ENCODE measurements at regions not wholly inside any gene's neighbourhood (a gene's known extent, or its start where the extent isn't known, plus 50 kb on each side); places are given as distances from the start of the nearest gene placed in this dataset.
"Not testable (repeated sequence)": the region's sequence is repeated elsewhere in the genome, so short reads cannot be mapped to it uniquely, and the experiment has no call there.

GRCh38 chr19:13712767-13713201, 51.5 kb upstream of the MRI1 start:
- DNase-seq (ENCODE audit: low spot score) = no peak

GRCh38 chr19:13707915-13708314, 56.4 kb upstream of the MRI1 start:
- no peak for DNase-seq (ENCODE audit: low spot score)

GRCh38 chr19:13705928-13706447, 58.3 kb upstream of the MRI1 start:
- no peak for DNase-seq (ENCODE audit: low spot score)

GRCh38 chr19:13705201-13705600, 59.1 kb upstream of the MRI1 start:
- no peak for DNase-seq (ENCODE audit: low spot score)

GRCh38 chr19:13701624-13702023, 62.7 kb upstream of the MRI1 start:
- no peak for DNase-seq (ENCODE audit: low spot score)

- DNase-seq (ENCODE audit: low spot score) = no peak
Measured at GRCh38 chr19:13700621-13701020, 63.7 kb upstream of the MRI1 start.

GRCh38 chr19:13699786-13700185, 64.5 kb upstream of the MRI1 start:
- no peak for DNase-seq (ENCODE audit: low spot score)

GRCh38 chr19:13696839-13697238, 67.5 kb upstream of the MRI1 start:
- DNase-seq (ENCODE audit: low spot score) = no peak

- DNase-seq (ENCODE audit: low spot score) = no peak
Measured at GRCh38 chr19:13693889-13694288, 70.4 kb upstream of the MRI1 start.

- peak; percentile 63 for DNase-seq (ENCODE audit: low spot score)
Measured at GRCh38 chr19:13691569-13692435, 72.5 kb upstream of the MRI1 start.

GRCh38 chr19:13689085-13689484, 75.2 kb upstream of the MRI1 start:
- peak; percentile 48 for DNase-seq (ENCODE audit: low spot score)

GRCh38 chr19:13684021-13684420, 80.3 kb upstream of the MRI1 start:
- no peak for DNase-seq (ENCODE audit: low spot score)

- no peak for DNase-seq (ENCODE audit: low spot score)
Measured at GRCh38 chr19:13681509-13681908, 82.8 kb upstream of the MRI1 start.

GRCh38 chr19:13680708-13681360, 83.5 kb upstream of the MRI1 start:
- not testable (repeated sequence) for DNase-seq (ENCODE audit: low spot score)

GRCh38 chr19:13676967-13677366, 87.4 kb upstream of the MRI1 start:
- not testable (repeated sequence) for DNase-seq (ENCODE audit: low spot score)

- not testable (repeated sequence) for DNase-seq (ENCODE audit: low spot score)
Measured at GRCh38 chr19:13672480-13673175, 91.7 kb upstream of the MRI1 start.

GRCh38 chr19:13670846-13671245, 93.5 kb upstream of the MRI1 start:
- DNase-seq (ENCODE audit: low spot score) = no peak

GRCh38 chr19:13669780-13670355, 94.5 kb upstream of the MRI1 start:
- DNase-seq (ENCODE audit: low spot score) = no peak

GRCh38 chr19:13668964-13669363, 95.4 kb upstream of the MRI1 start:
- no peak for DNase-seq (ENCODE audit: low spot score)

GRCh38 chr19:13666165-13666564, 98.2 kb upstream of the MRI1 start:
- no peak for DNase-seq (ENCODE audit: low spot score)

GRCh38 chr19:13665125-13665905, 99.0 kb upstream of the MRI1 start:
- DNase-seq (ENCODE audit: low spot score) = no peak

All from AG08396 (cell line).